ENCODE measurements at regions not wholly inside any gene's neighbourhood (a gene's known extent, or its start where the extent isn't known, plus 50 kb on each side); places are given as distances from the start of the nearest gene placed in this dataset.

- no peak for TF ChIP-seq TAF1 (IDR thresholded peaks at IDR 0.05; ENCODE audit: low read depth)
- TF ChIP-seq EP300 (conservative IDR thresholded peaks at IDR 0.05; ENCODE audit: poor library complexity, severe bottlenecking), result no peak
- no peak for TF ChIP-seq REST (IDR thresholded peaks at IDR 0.05; ENCODE audit: borderline replicate concordance)
- TF ChIP-seq RAD21 (conservative IDR thresholded peaks at IDR 0.05), result no peak
- TF ChIP-seq EZH2 (IDR thresholded peaks at IDR 0.05; ENCODE audit: borderline replicate concordance, insufficient read depth, low read length, poor library complexity, severe bottlenecking), result no peak
- no peak for TF ChIP-seq CTCF (IDR thresholded peaks at IDR 0.05; ENCODE audit: poor library complexity, severe bottlenecking)
- no peak for TF ChIP-seq POLR2AphosphoS5 (IDR thresholded peaks at IDR 0.05)
- TF ChIP-seq SMC3 (conservative IDR thresholded peaks at IDR 0.05; ENCODE audit: poor library complexity), result no peak
- no peak for TF ChIP-seq MXI1 (conservative IDR thresholded peaks at IDR 0.05; ENCODE audit: poor library complexity, severe bottlenecking)
- Histone ChIP-seq H4K20me1 (ENCODE audit: insufficient read depth) (no peaks in the 10 kb centered on the region), H3F3A (ENCODE audit: insufficient read depth, low read length, poor library complexity, severe bottlenecking) (no peaks in the 10 kb centered on the region), H3K27ac (ENCODE audit: low read length) (no peak overlapping the region), H2AFZ (ENCODE audit: low read depth, low read length) (no peak overlapping the region), H3K4me3 (ENCODE audit: low read length) (no peak overlapping the region), H3K79me2 (replicated peaks; ENCODE audit: insufficient read depth, low read length) (no peaks in the 10 kb centered on the region), H3K27me3 (ENCODE audit: insufficient read depth, low read depth, low read length) (no peaks in the 10 kb centered on the region), H3K36me3 (ENCODE audit: insufficient read depth, low read length) (no peaks in the 10 kb centered on the region), H3K4me2 (ENCODE audit: low read length) (no peak overlapping the region), H3K9me3 (ENCODE audit: low read length) (no peaks in the 10 kb centered on the region), H3K9me2 (ENCODE audit: insufficient read depth, low read length) (no peaks in the 10 kb centered on the region), H3K9ac (ENCODE audit: low read length) (no peak overlapping the region)
Observed at GRCh38 chr5:5573798-5574380, 151.4 kb downstream of the ICE1 start.

GRCh38 chr5:5572976-5573797, 150.7 kb downstream of the ICE1 start:
- TF ChIP-seq TAF1 (IDR thresholded peaks at IDR 0.05; ENCODE audit: low read depth) (no peak), MXI1 (conservative IDR thresholded peaks at IDR 0.05; ENCODE audit: poor library complexity, severe bottlenecking) (no peak), REST (IDR thresholded peaks at IDR 0.05; ENCODE audit: borderline replicate concordance) (no peak), EZH2 (IDR thresholded peaks at IDR 0.05; ENCODE audit: borderline replicate concordance, insufficient read depth, low read length, poor library complexity, severe bottlenecking) (no peak), EP300 (conservative IDR thresholded peaks at IDR 0.05; ENCODE audit: poor library complexity, severe bottlenecking) (no peak), RAD21 (conservative IDR thresholded peaks at IDR 0.05) (no peak), CTCF (IDR thresholded peaks at IDR 0.05; ENCODE audit: poor library complexity, severe bottlenecking) (no peak), SMC3 (conservative IDR thresholded peaks at IDR 0.05; ENCODE audit: poor library complexity) (no peak), POLR2AphosphoS5 (IDR thresholded peaks at IDR 0.05) (no peak)
- Histone ChIP-seq H3K4me3 (ENCODE audit: low read length) (no peak overlapping the region), H3K9ac (ENCODE audit: low read length) (no peak overlapping the region), H3K36me3 (ENCODE audit: insufficient read depth, low read length) (no peaks in the 10 kb centered on the region), H3F3A (ENCODE audit: insufficient read depth, low read length, poor library complexity, severe bottlenecking) (no peaks in the 10 kb centered on the region), H2AFZ (ENCODE audit: low read depth, low read length) (no peak overlapping the region), H3K27me3 (ENCODE audit: insufficient read depth, low read depth, low read length) (no peaks in the 10 kb centered on the region), H3K4me2 (ENCODE audit: low read length) (no peak overlapping the region), H3K9me2 (ENCODE audit: insufficient read depth, low read length) (no peaks in the 10 kb centered on the region), H3K9me3 (ENCODE audit: low read length) (no peaks in the 10 kb centered on the region), H4K20me1 (ENCODE audit: insufficient read depth) (no peaks in the 10 kb centered on the region), H3K27ac (ENCODE audit: low read length) (no peak overlapping the region), H3K79me2 (replicated peaks; ENCODE audit: insufficient read depth, low read length) (no peaks in the 10 kb centered on the region)

Data from neural cell (in vitro differentiated cells).